ENCODE measurements at regions not wholly inside any gene's neighbourhood (a gene's known extent, or its start where the extent isn't known, plus 50 kb on each side); places are given as distances from the start of the nearest gene placed in this dataset.

DNA sequence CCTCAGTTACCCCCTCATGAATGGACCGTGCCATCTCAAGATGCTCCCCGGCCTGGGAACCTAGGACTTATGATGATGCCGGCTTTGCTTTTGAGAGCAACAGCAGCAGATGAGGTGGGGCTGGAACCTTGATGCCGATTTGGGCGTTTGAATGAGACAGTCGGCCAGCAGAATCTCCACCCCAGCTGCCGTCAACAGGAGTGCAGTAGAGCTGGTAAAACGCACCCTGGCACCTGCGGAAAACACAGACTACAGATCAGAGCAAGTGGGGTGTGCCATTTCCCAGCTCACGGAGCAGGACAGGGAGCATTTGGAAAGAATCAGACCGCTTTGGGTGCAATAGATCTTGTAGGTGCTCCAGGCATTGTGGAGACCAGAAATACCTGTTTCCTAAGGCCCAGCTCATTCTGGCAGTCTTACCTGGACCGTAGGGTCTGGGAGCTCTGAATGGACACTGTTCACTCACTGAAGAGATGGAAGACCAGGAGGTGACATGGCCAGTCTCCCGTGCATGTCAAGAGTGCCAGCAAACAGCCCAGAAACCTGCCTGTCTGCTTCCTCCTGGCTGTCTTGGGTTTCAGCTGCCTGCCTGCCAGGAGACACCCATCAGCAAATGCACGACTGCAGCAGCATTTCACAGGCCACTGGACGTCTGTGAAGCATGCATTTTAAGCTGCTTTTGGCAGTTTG is 317.7 kb upstream of the IRX4 start:
- H4K8ac ChIP-seq (ENCODE audit: extremely low read depth, insufficient read depth, low read length): no peak overlapping the region; the same call in 1 of the 2 replicates
- no peak overlapping the region for H2BK20ac ChIP-seq (ENCODE audit: low read length)
- no peaks in the 10 kb centered on the region for H3K23me2 ChIP-seq (ENCODE audit: low read depth, low read length)
- H3K36me3 ChIP-seq (ENCODE audit: control insufficient read depth in 2 of 4, insufficient read depth in 4 of 4, low read length in 3 of 4): no peaks in the 10 kb centered on the region
- H3K27ac ChIP-seq (ENCODE audit: low read depth, low read length): no peak overlapping the region
- no peaks in the 10 kb centered on the region; a peak in 1 of 7 replicates for H3K27me3 ChIP-seq (replicated peaks in 1 of 4; ENCODE audit: control insufficient read depth in 3 of 4, extremely low read depth in 1 of 4, insufficient read depth in 3 of 4, low read length in 3 of 4)
- H2BK120ac ChIP-seq (replicated peaks; ENCODE audit: low read depth, low read length): no peak overlapping the region
- H3K9ac ChIP-seq (replicated peaks in 1 of 4; ENCODE audit: extremely low read depth in 1 of 4, low read depth in 3 of 4, low read length in 3 of 4): no peak overlapping the region
- H3K9me3 ChIP-seq (ENCODE audit: insufficient read depth in 2 of 2, low read depth in 1 of 2, low read length in 1 of 2): peaks cover under 1 to 2% of the 10 kb centered on the region in 2 experiments; a peak in 2 of 4 replicates
- no peak overlapping the region for H4K5ac ChIP-seq (ENCODE audit: insufficient read length, low read depth, low read length)
- no peak for TF ChIP-seq CTBP2 (IDR thresholded peaks at IDR 0.05; ENCODE audit: borderline replicate concordance, insufficient read depth, insufficient read length, low read length)
- no peak for TF ChIP-seq SP2 (IDR thresholded peaks at IDR 0.05; ENCODE audit: low read length)
- no peak for TF ChIP-seq BCL11A (IDR thresholded peaks at IDR 0.05; ENCODE audit: low read depth in 2 of 2, low read length in 2 of 2)
- TF ChIP-seq YY1 (IDR thresholded peaks at IDR 0.05; ENCODE audit: low read depth, low read length): no peak
- H3K4me3 ChIP-seq (ENCODE audit: extremely low read depth in 1 of 4, insufficient read depth in 2 of 4, low read depth in 3 of 4, low read length in 4 of 4): no peak overlapping the region
- 90% methylated on average over 14 of the region's 15 CpGs; no CpG with 5 or more reads in 1 of the 2 experiments for WGBS, 2 experiments (ENCODE audit: extremely low coverage in 1 of 2, insufficient coverage in 1 of 2, insufficient read length in 1 of 2, insufficient replicate concordance in 2 of 2, low coverage in 1 of 2, low lambda C conversion rate in 2 of 2, missing lambda C conversion rate in 1 of 2)
- FAIRE-seq: no peak
- POLR2A ChIA-PET (ENCODE audit: partially characterized antibody): no interaction called here
- H4K91ac ChIP-seq (replicated peaks; ENCODE audit: insufficient read length, low read length): no peak overlapping the region
- H2AK5ac ChIP-seq (ENCODE audit: low read depth, low read length): no peak overlapping the region
- H3K4me2 ChIP-seq (ENCODE audit: insufficient read depth in 1 of 2, low read depth in 2 of 2, low read length in 2 of 2): no peak overlapping the region
- no peak for DNase-seq (ENCODE audit: low read depth in 1 of 2, low spot score in 2 of 2)
- no peak overlapping the region for H3K4ac ChIP-seq (replicated peaks; ENCODE audit: insufficient read length, low read depth, low read length)
- no peak overlapping the region for H3K56ac ChIP-seq (replicated peaks; ENCODE audit: insufficient read length, low read depth, low read length)
- no peak overlapping the region for H3K23ac ChIP-seq (ENCODE audit: insufficient read length)
- H3K14ac ChIP-seq (ENCODE audit: insufficient read length): no peak overlapping the region
- H4K20me1 ChIP-seq (replicated peaks in 1 of 2; ENCODE audit: control insufficient read depth in 1 of 2, insufficient read depth in 2 of 2, low read length in 2 of 2): no peaks in the 10 kb centered on the region
- no peaks in the 10 kb centered on the region for H3K79me2 ChIP-seq (ENCODE audit: control insufficient read depth in 1 of 2, insufficient read depth in 2 of 2, low read length in 2 of 2)
- CTCF ChIA-PET (ENCODE audit: partially characterized antibody): interaction anchor here (0.7 to 1.0 kb wide), 2 partner anchors 9 to 20 kb away, joined by 3 read pairs; no protein-coding TSS in a partner anchor
- H3K4me1 ChIP-seq (replicated peaks in 1 of 4; ENCODE audit: control insufficient read depth in 3 of 4, insufficient read depth in 4 of 4, low read length in 3 of 4): peaks cover 0 to 6% (median 2%) of the 10 kb centered on the region in 4 experiments; a peak in 3 of 7 replicates
- H2AFZ ChIP-seq (ENCODE audit: low read length): no peak overlapping the region
- no peaks in the 10 kb centered on the region for H3K79me1 ChIP-seq (ENCODE audit: low read depth, low read length)
- H3K18ac ChIP-seq (ENCODE audit: extremely low read depth, low read length): no peak overlapping the region
- H2BK5ac ChIP-seq (ENCODE audit: low read depth, low read length): no peak overlapping the region
- H2BK15ac ChIP-seq (ENCODE audit: low read length): no peak overlapping the region
- H2BK12ac ChIP-seq (ENCODE audit: low read depth, low read length): no peak overlapping the region

Data from H1 (cell line).